ENCODE measurements at regions not wholly inside any gene's neighbourhood (a gene's known extent, or its start where the extent isn't known, plus 50 kb on each side); places are given as distances from the start of the nearest gene placed in this dataset.

GRCh38 chr9:69955536-69956355, 87.9 kb upstream of the MAMDC2 start:
- ATAC-seq, result no peak
- H3K27ac ChIP-seq, result no peak overlapping the region

GRCh38 chr9:69961843-69962242, 81.8 kb upstream of the MAMDC2 start:
- Histone ChIP-seq H3K27me3 (ENCODE audit: insufficient read depth in 3 of 3, low read length in 2 of 3) (no peaks in the 10 kb centered on the region), H3K4me1 (no peaks in the 10 kb centered on the region), H3K36me3 (ENCODE audit: insufficient read depth in 1 of 2, low read depth in 1 of 2) (no peaks in the 10 kb centered on the region), H3K9me3 (no peaks in the 10 kb centered on the region), H3K27ac (no peak overlapping the region), H3K4me3 (no peak overlapping the region)
- WGBS, 3 donors, result 86 to 93% (median 88%) methylated on average over 1 of the region's 1 CpG
- no peak for TF ChIP-seq CTCF (IDR thresholded peaks at IDR 0.05)
- ATAC-seq, result no peak
- DNase-seq, result no peak
- intact Hi-C loops (cut with DNase I), result no loop called here

More at GRCh38 chr9:69955536-69956355, 87.9 kb upstream of the MAMDC2 start:
- H3K27me3 ChIP-seq (ENCODE audit: insufficient read depth in 3 of 3, low read length in 2 of 3), result no peaks in the 10 kb centered on the region
- intact Hi-C loops (cut with DNase I), result no loop called here
- DNase-seq, result no peak
- H3K9me3 ChIP-seq, result no peaks in the 10 kb centered on the region
- H3K4me1 ChIP-seq, result no peaks in the 10 kb centered on the region
- TF ChIP-seq CTCF (IDR thresholded peaks at IDR 0.05), result no peak
- no peaks in the 10 kb centered on the region for H3K36me3 ChIP-seq (ENCODE audit: insufficient read depth in 1 of 2, low read depth in 1 of 2)
- 52 to 67% (median 53%) methylated on average over 6 of the region's 6 CpGs for WGBS, 3 donors
- H3K4me3 ChIP-seq, result no peak overlapping the region

- ATAC-seq (no peak), DNase-seq (no peak)
- Histone ChIP-seq H3K36me3 (ENCODE audit: insufficient read depth in 1 of 2, low read depth in 1 of 2) (no peaks in the 10 kb centered on the region), H3K4me1 (no peaks in the 10 kb centered on the region), H3K4me3 (no peak overlapping the region), H3K27ac (no peak overlapping the region), H3K27me3 (ENCODE audit: insufficient read depth in 3 of 3, low read length in 2 of 3) (no peaks in the 10 kb centered on the region), H3K9me3 (no peaks in the 10 kb centered on the region)
- TF ChIP-seq CTCF (IDR thresholded peaks at IDR 0.05), result no peak
- 67 to 75% (median 70%) methylated on average over 9 of the region's 9 CpGs for WGBS, 3 donors
- intact Hi-C loops (cut with DNase I), result no loop called here
Measured at GRCh38 chr9:69963803-69964202, 79.8 kb upstream of the MAMDC2 start.

GRCh38 chr9:69964446-69964845, 79.2 kb upstream of the MAMDC2 start:
- Histone ChIP-seq H3K27ac (no peak overlapping the region), H3K4me3 (no peak overlapping the region), H3K9me3 (no peaks in the 10 kb centered on the region), H3K36me3 (ENCODE audit: insufficient read depth in 1 of 2, low read depth in 1 of 2) (no peaks in the 10 kb centered on the region), H3K4me1 (no peaks in the 10 kb centered on the region), H3K27me3 (ENCODE audit: insufficient read depth in 3 of 3, low read length in 2 of 3) (no peaks in the 10 kb centered on the region)
- TF ChIP-seq CTCF (IDR thresholded peaks at IDR 0.05), result no peak
- DNase-seq (no peak), ATAC-seq (no peak)
- intact Hi-C loops (cut with DNase I), result no loop called here
- 91 to 94% (median 92%) methylated on average over 1 of the region's 1 CpG for WGBS, 3 donors

Data from psoas muscle (tissue), 7 donors.